ENCODE measurements at regions not wholly inside any gene's neighbourhood (a gene's known extent, or its start where the extent isn't known, plus 50 kb on each side); places are given as distances from the start of the nearest gene placed in this dataset.
"Not testable (repeated sequence)": the region's sequence is repeated elsewhere in the genome, so short reads cannot be mapped to it uniquely, and the experiment has no call there.

- DNase-seq (ENCODE audit: low spot score) = no peak
These were observed 57.3 kb upstream of the PRSS12 start for GRCh38 chr4:118410138-118410537.

GRCh38 chr4:118417325-118417724 is 64.5 kb upstream of the PRSS12 start:
- peak; percentile 1 for DNase-seq (ENCODE audit: low spot score)

- not testable (repeated sequence) for DNase-seq (ENCODE audit: low spot score)
These were observed 65.0 kb upstream of the PRSS12 start for GRCh38 chr4:118417800-118418199.

- not testable (repeated sequence) for DNase-seq (ENCODE audit: low spot score)
These were observed 65.6 kb upstream of the PRSS12 start for GRCh38 chr4:118418396-118418795.

- not testable (repeated sequence) for DNase-seq (ENCODE audit: low spot score)
These were observed 66.8 kb upstream of the PRSS12 start for GRCh38 chr4:118419626-118420025.

GRCh38 chr4:118424062-118424461 is 71.3 kb upstream of the PRSS12 start:
- DNase-seq (ENCODE audit: low spot score) = not testable (repeated sequence)

- DNase-seq (ENCODE audit: low spot score) = not testable (repeated sequence)
These were observed 76.1 kb upstream of the PRSS12 start for GRCh38 chr4:118428881-118429280.

- not testable (repeated sequence) for DNase-seq (ENCODE audit: low spot score)
These were observed 79.6 kb upstream of the PRSS12 start for GRCh38 chr4:118432359-118432758.

- not testable (repeated sequence) for DNase-seq (ENCODE audit: low spot score)
These were observed 81.0 kb upstream of the PRSS12 start for GRCh38 chr4:118433612-118434375.

- DNase-seq (ENCODE audit: low spot score) = not testable (repeated sequence)
These were observed 82.6 kb upstream of the PRSS12 start for GRCh38 chr4:118435415-118435814.

- not testable (repeated sequence) for DNase-seq (ENCODE audit: low spot score)
These were observed 89.5 kb upstream of the PRSS12 start for GRCh38 chr4:118442115-118442837.

- DNase-seq (ENCODE audit: low spot score) = not testable (repeated sequence)
These were observed 94.6 kb upstream of the PRSS12 start for GRCh38 chr4:118447397-118447796.

GRCh38 chr4:118454857-118455256 is 102.1 kb upstream of the PRSS12 start:
- DNase-seq (ENCODE audit: low spot score) = not testable (repeated sequence)

- DNase-seq (ENCODE audit: low spot score) = not testable (repeated sequence)
These were observed 108.6 kb upstream of the PRSS12 start for GRCh38 chr4:118461435-118461834.

- not testable (repeated sequence) for DNase-seq (ENCODE audit: low spot score)
These were observed 113.0 kb upstream of the PRSS12 start for GRCh38 chr4:118465831-118466230.

GRCh38 chr4:118474001-118474626 is 121.3 kb upstream of the PRSS12 start:
- DNase-seq (ENCODE audit: low spot score) = not testable (repeated sequence)

- DNase-seq (ENCODE audit: low spot score) = not testable (repeated sequence)
These were observed 122.0 kb upstream of the PRSS12 start for GRCh38 chr4:118474771-118475170.

GRCh38 chr4:118475901-118476300 is 123.1 kb upstream of the PRSS12 start:
- not testable (repeated sequence) for DNase-seq (ENCODE audit: low spot score)

- DNase-seq (ENCODE audit: low spot score) = not testable (repeated sequence)
These were observed 125.0 kb upstream of the PRSS12 start for GRCh38 chr4:118477826-118478225.

GRCh38 chr4:118485801-118486314 is 133.1 kb upstream of the PRSS12 start:
- DNase-seq (ENCODE audit: low spot score) = not testable (repeated sequence)

- DNase-seq (ENCODE audit: low spot score) = not testable (repeated sequence)
These were observed 140.2 kb upstream of the PRSS12 start for GRCh38 chr4:118492963-118493362.

GRCh38 chr4:118494437-118494836 is 141.6 kb upstream of the PRSS12 start:
- not testable (repeated sequence) for DNase-seq (ENCODE audit: low spot score)
